ENCODE measurements at regions not wholly inside any gene's neighbourhood (a gene's known extent, or its start where the extent isn't known, plus 50 kb on each side); places are given as distances from the start of the nearest gene placed in this dataset.

GRCh38 chrX:39159921-39160507 lies 358.8 kb downstream of the MID1IP1 start:
- TF ChIP-seq EZH2phosphoT487 (IDR thresholded peaks at IDR 0.05; ENCODE audit: low read depth): no peak
- TF ChIP-seq CTCF (IDR thresholded peaks at IDR 0.05; ENCODE audit: low read depth, low read length): no peak
- H3K4me3 ChIP-seq (ENCODE audit: low read length): no peak overlapping the region
- no peak overlapping the region for H3K27ac ChIP-seq (ENCODE audit: low read length)
- no peak overlapping the region for H2AFZ ChIP-seq (ENCODE audit: low read depth, low read length)
- H3K4me1 ChIP-seq (ENCODE audit: low read length): peaks cover 21% of the 10 kb centered on the region
- H3K9me3 ChIP-seq (ENCODE audit: insufficient read depth, low read length): no peaks in the 10 kb centered on the region
- H3K9ac ChIP-seq (ENCODE audit: low read length): no peak overlapping the region
- H3K4me2 ChIP-seq (ENCODE audit: low read length): peak overlapping the region; percentile 39
- peaks cover 3% of the 10 kb centered on the region; the same call in 1 of the 2 replicates for H3K27me3 ChIP-seq (ENCODE audit: low read depth, low read length)
- no peaks in the 10 kb centered on the region for H4K20me1 ChIP-seq (ENCODE audit: insufficient read depth, low read length)
- no peaks in the 10 kb centered on the region for H3K79me2 ChIP-seq (ENCODE audit: low read length)
- no peaks in the 10 kb centered on the region for H3K36me3 ChIP-seq (replicated peaks; ENCODE audit: low read depth, low read length)

GRCh38 chrX:39161611-39162255 lies 360.5 kb downstream of the MID1IP1 start:
- Histone ChIP-seq H2AFZ (ENCODE audit: low read depth, low read length) (no peak overlapping the region), H3K27ac (ENCODE audit: low read length) (no peak overlapping the region), H3K4me1 (ENCODE audit: low read length) (peaks cover 21% of the 10 kb centered on the region), H3K9me3 (ENCODE audit: insufficient read depth, low read length) (no peaks in the 10 kb centered on the region), H3K79me2 (ENCODE audit: low read length) (no peaks in the 10 kb centered on the region), H3K4me3 (ENCODE audit: low read length) (no peak overlapping the region), H4K20me1 (ENCODE audit: insufficient read depth, low read length) (no peaks in the 10 kb centered on the region), H3K9ac (ENCODE audit: low read length) (no peak overlapping the region), H3K4me2 (ENCODE audit: low read length) (no peak overlapping the region), H3K36me3 (replicated peaks; ENCODE audit: low read depth, low read length) (no peaks in the 10 kb centered on the region), H3K27me3 (ENCODE audit: low read depth, low read length) (peaks cover 3% of the 10 kb centered on the region; the same call in 1 of the 2 replicates)
- TF ChIP-seq EZH2phosphoT487 (IDR thresholded peaks at IDR 0.05; ENCODE audit: low read depth) (no peak), CTCF (IDR thresholded peaks at IDR 0.05; ENCODE audit: low read depth, low read length) (no peak)

GRCh38 chrX:39162322-39162735 lies 361.1 kb downstream of the MID1IP1 start:
- no peak overlapping the region for H3K4me3 ChIP-seq (ENCODE audit: low read length)
- no peaks in the 10 kb centered on the region for H4K20me1 ChIP-seq (ENCODE audit: insufficient read depth, low read length)
- H3K4me1 ChIP-seq (ENCODE audit: low read length): peaks cover 21% of the 10 kb centered on the region
- peaks cover 3% of the 10 kb centered on the region; the same call in 1 of the 2 replicates for H3K27me3 ChIP-seq (ENCODE audit: low read depth, low read length)
- no peak overlapping the region for H3K4me2 ChIP-seq (ENCODE audit: low read length)
- TF ChIP-seq EZH2phosphoT487 (IDR thresholded peaks at IDR 0.05; ENCODE audit: low read depth) (no peak), CTCF (IDR thresholded peaks at IDR 0.05; ENCODE audit: low read depth, low read length) (no peak)
- H3K36me3 ChIP-seq (replicated peaks; ENCODE audit: low read depth, low read length): no peaks in the 10 kb centered on the region
- H3K9me3 ChIP-seq (ENCODE audit: insufficient read depth, low read length): no peaks in the 10 kb centered on the region
- no peak overlapping the region for H3K9ac ChIP-seq (ENCODE audit: low read length)
- H3K27ac ChIP-seq (ENCODE audit: low read length): no peak overlapping the region
- H3K79me2 ChIP-seq (ENCODE audit: low read length): no peaks in the 10 kb centered on the region
- no peak overlapping the region for H2AFZ ChIP-seq (ENCODE audit: low read depth, low read length)

GRCh38 chrX:39163581-39164126 lies 362.4 kb downstream of the MID1IP1 start:
- H3K4me1 ChIP-seq (ENCODE audit: low read length): peaks cover 20% of the 10 kb centered on the region
- no peak for TF ChIP-seq CTCF (IDR thresholded peaks at IDR 0.05; ENCODE audit: low read depth, low read length)
- TF ChIP-seq EZH2phosphoT487 (IDR thresholded peaks at IDR 0.05; ENCODE audit: low read depth): no peak

More at GRCh38 chrX:39163581-39164126, 362.4 kb downstream of the MID1IP1 start:
- Histone ChIP-seq H3K27me3 (ENCODE audit: low read depth, low read length) (no peaks in the 10 kb centered on the region), H3K36me3 (replicated peaks; ENCODE audit: low read depth, low read length) (no peaks in the 10 kb centered on the region), H3K9ac (ENCODE audit: low read length) (no peak overlapping the region), H2AFZ (ENCODE audit: low read depth, low read length) (no peak overlapping the region), H3K4me3 (ENCODE audit: low read length) (no peak overlapping the region), H4K20me1 (ENCODE audit: insufficient read depth, low read length) (no peaks in the 10 kb centered on the region), H3K79me2 (ENCODE audit: low read length) (no peaks in the 10 kb centered on the region), H3K9me3 (ENCODE audit: insufficient read depth, low read length) (no peaks in the 10 kb centered on the region), H3K4me2 (ENCODE audit: low read length) (no peak overlapping the region), H3K27ac (ENCODE audit: low read length) (no peak overlapping the region)

Measured in OCI-LY3 (cell line).